ENCODE measurements at regions not wholly inside any gene's neighbourhood (a gene's known extent, or its start where the extent isn't known, plus 50 kb on each side); places are given as distances from the start of the nearest gene placed in this dataset.

DNA sequence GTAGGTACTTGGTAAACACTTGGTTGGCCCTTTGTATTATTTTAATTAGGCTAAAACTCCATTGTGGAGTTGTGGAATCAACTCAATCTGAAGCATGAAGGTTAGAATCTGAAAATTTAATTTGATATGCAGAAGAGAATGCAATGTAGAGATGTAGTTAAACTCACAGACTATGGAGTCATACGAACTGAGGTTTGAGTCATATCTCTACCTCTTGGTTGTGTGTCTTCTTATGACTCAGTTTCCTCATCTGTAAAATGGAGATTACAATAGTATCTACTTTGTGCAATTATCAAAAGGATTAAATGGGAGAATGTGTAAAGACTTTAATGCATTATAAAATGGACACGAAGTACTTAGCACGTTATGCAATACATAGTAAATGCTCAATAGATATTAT lies 146.0 kb upstream of the IFNG-AS1 start:
- TF ChIP-seq, protein P1, sequence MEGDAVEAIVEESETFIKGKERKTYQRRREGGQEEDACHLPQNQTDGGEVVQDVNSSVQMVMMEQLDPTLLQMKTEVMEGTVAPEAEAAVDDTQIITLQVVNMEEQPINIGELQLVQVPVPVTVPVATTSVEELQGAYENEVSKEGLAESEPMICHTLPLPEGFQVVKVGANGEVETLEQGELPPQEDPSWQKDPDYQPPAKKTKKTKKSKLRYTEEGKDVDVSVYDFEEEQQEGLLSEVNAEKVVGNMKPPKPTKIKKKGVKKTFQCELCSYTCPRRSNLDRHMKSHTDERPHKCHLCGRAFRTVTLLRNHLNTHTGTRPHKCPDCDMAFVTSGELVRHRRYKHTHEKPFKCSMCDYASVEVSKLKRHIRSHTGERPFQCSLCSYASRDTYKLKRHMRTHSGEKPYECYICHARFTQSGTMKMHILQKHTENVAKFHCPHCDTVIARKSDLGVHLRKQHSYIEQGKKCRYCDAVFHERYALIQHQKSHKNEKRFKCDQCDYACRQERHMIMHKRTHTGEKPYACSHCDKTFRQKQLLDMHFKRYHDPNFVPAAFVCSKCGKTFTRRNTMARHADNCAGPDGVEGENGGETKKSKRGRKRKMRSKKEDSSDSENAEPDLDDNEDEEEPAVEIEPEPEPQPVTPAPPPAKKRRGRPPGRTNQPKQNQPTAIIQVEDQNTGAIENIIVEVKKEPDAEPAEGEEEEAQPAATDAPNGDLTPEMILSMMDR (IDR thresholded peaks at IDR 0.05) = no peak
- TF ChIP-seq POLR2A (IDR thresholded peaks at IDR 0.05) (no peak), EP300 (IDR thresholded peaks at IDR 0.05) (no peak)
